ENCODE measurements at regions not wholly inside any gene's neighbourhood (a gene's known extent, or its start where the extent isn't known, plus 50 kb on each side); places are given as distances from the start of the nearest gene placed in this dataset.

GRCh38 chr6:25170640-25171039, 108.5 kb upstream of the CARMIL1 start:
- TF ChIP-seq CTCF (IDR thresholded peaks at IDR 0.05; ENCODE audit: low read depth, low read length, poor library complexity, severe bottlenecking) (no peak), EZH2phosphoT487 (IDR thresholded peaks at IDR 0.05; ENCODE audit: borderline replicate concordance, low read length) (no peak)

Measured in DOHH2 (cell line).